GM21737 (cell line): ENCODE measurements at regions not wholly inside any gene's neighbourhood (a gene's known extent, or its start where the extent isn't known, plus 50 kb on each side); places are given as distances from the start of the nearest gene placed in this dataset.

Experiments used
- ATAC-seq: cut with Tn5 transposase; IDR thresholded peaks from one replicate; pipeline ENCODE4 v1.9.1; 2021; ENCODE audit warnings: mild to moderate bottlenecking, moderate library complexity; ENCODE audit not compliant: unreplicated experiment

- ATAC-seq: peak; percentile 55
Observed at GRCh38 chr2:136225950-136226835, 108.2 kb upstream of the CXCR4 start.

- ATAC-seq: no peak
Observed at GRCh38 chr2:136223274-136223673, 105.3 kb upstream of the CXCR4 start.

GRCh38 chr2:136222862-136223261, 104.9 kb upstream of the CXCR4 start:
- ATAC-seq: no peak

GRCh38 chr2:136221026-136221425, 103.1 kb upstream of the CXCR4 start:
- ATAC-seq: no peak

GRCh38 chr2:136219963-136220362, 102.0 kb upstream of the CXCR4 start:
- no peak for ATAC-seq

- no peak for ATAC-seq
Observed at GRCh38 chr2:136219341-136219740, 101.4 kb upstream of the CXCR4 start.

GRCh38 chr2:136217996-136218395, 100.0 kb upstream of the CXCR4 start:
- ATAC-seq: no peak

GRCh38 chr2:136215908-136216472, 98.0 kb upstream of the CXCR4 start:
- ATAC-seq: no peak

GRCh38 chr2:136215449-136215848, 97.5 kb upstream of the CXCR4 start:
- ATAC-seq: no peak

- no peak for ATAC-seq
Observed at GRCh38 chr2:136214307-136215200, 96.6 kb upstream of the CXCR4 start.

GRCh38 chr2:136213836-136214235, 95.9 kb upstream of the CXCR4 start:
- no peak for ATAC-seq

GRCh38 chr2:136212426-136213378, 94.8 kb upstream of the CXCR4 start:
- ATAC-seq: peak; percentile 56

GRCh38 chr2:136211701-136212100, 93.8 kb upstream of the CXCR4 start:
- ATAC-seq: no peak

GRCh38 chr2:136210822-136211221, 92.9 kb upstream of the CXCR4 start:
- ATAC-seq: no peak

GRCh38 chr2:136210455-136210805, 92.5 kb upstream of the CXCR4 start:
- no peak for ATAC-seq

GRCh38 chr2:136209561-136210454, 91.9 kb upstream of the CXCR4 start:
- no peak for ATAC-seq

- no peak for ATAC-seq
Observed at GRCh38 chr2:136208682-136209420, 90.9 kb upstream of the CXCR4 start.

- no peak for ATAC-seq
Observed at GRCh38 chr2:136207665-136208064, 89.7 kb upstream of the CXCR4 start.
